ENCODE measurements at regions not wholly inside any gene's neighbourhood (a gene's known extent, or its start where the extent isn't known, plus 50 kb on each side); places are given as distances from the start of the nearest gene placed in this dataset.

- no peak for DNase-seq (ENCODE audit: low read depth, low spot score)
- H3K4me3 ChIP-seq (ENCODE audit: low read depth, low read length), result no peak overlapping the region
- POLR2A ChIA-PET, result no interaction called here
- TF ChIP-seq CTCF (IDR thresholded peaks at IDR 0.05; ENCODE audit: insufficient read depth, low read length, missing control alignments), result no peak
- CTCF ChIA-PET, result no interaction called here
These were observed 371.8 kb upstream of the RPS23 start for GRCh38 chr5:82649943-82650342.

GRCh38 chr5:82644766-82645165 lies 366.6 kb upstream of the RPS23 start:
- DNase-seq (ENCODE audit: low read depth, low spot score), result no peak
- ChIA-PET CTCF (no interaction called here), POLR2A (no interaction called here)
- H3K4me3 ChIP-seq (ENCODE audit: low read depth, low read length), result no peak overlapping the region
- TF ChIP-seq CTCF (IDR thresholded peaks at IDR 0.05; ENCODE audit: insufficient read depth, low read length, missing control alignments), result no peak

- DNase-seq (ENCODE audit: low read depth, low spot score), result no peak
- ChIA-PET POLR2A (no interaction called here), CTCF (no interaction called here)
- H3K4me3 ChIP-seq (ENCODE audit: low read depth, low read length), result no peak overlapping the region
- no peak for TF ChIP-seq CTCF (IDR thresholded peaks at IDR 0.05; ENCODE audit: insufficient read depth, low read length, missing control alignments)
These were observed 366.1 kb upstream of the RPS23 start for GRCh38 chr5:82644229-82644628.

GRCh38 chr5:82642313-82642712 lies 364.2 kb upstream of the RPS23 start:
- no peak overlapping the region for H3K4me3 ChIP-seq (ENCODE audit: low read depth, low read length)
- CTCF ChIA-PET, result interaction anchor here (0.7 to 1.9 kb wide), 17 partner anchors 9 to 923 kb away, joined by 3 to 16 read pairs (median 4); no protein-coding TSS in a partner anchor
- POLR2A ChIA-PET, result interaction anchor here (1.2 kb wide), 1 partner anchor 831 kb away, joined by 3 read pairs; no protein-coding TSS in a partner anchor

GRCh38 chr5:82641331-82642003 lies 363.3 kb upstream of the RPS23 start:
- CTCF ChIA-PET, result interaction anchor here (0.7 to 1.9 kb wide), 23 partner anchors 10 to 923 kb away, joined by 3 to 16 read pairs (median 4); no protein-coding TSS in a partner anchor
- TF ChIP-seq CTCF (IDR thresholded peaks at IDR 0.05; ENCODE audit: insufficient read depth, low read length, missing control alignments), result peak; percentile 41
- POLR2A ChIA-PET, result interaction anchor here (1.2 kb wide), 1 partner anchor 832 kb away, joined by 3 read pairs; no protein-coding TSS in a partner anchor
- no peak overlapping the region for H3K4me3 ChIP-seq (ENCODE audit: low read depth, low read length)
- peak; percentile 56 for DNase-seq (ENCODE audit: low read depth, low spot score)

More at GRCh38 chr5:82642313-82642712, 364.2 kb upstream of the RPS23 start:
- TF ChIP-seq CTCF (IDR thresholded peaks at IDR 0.05; ENCODE audit: insufficient read depth, low read length, missing control alignments), result no peak
- DNase-seq (ENCODE audit: low read depth, low spot score), result no peak

- no peak overlapping the region for H3K4me3 ChIP-seq (ENCODE audit: low read depth, low read length)
- POLR2A ChIA-PET, result interaction anchor here (1.2 kb wide), 1 partner anchor 832 kb away, joined by 3 read pairs; no protein-coding TSS in a partner anchor
- CTCF ChIA-PET, result interaction anchor here (1.0 to 1.9 kb wide), 15 partner anchors 10 to 924 kb away, joined by 3 to 16 read pairs (median 5); no protein-coding TSS in a partner anchor
- no peak for DNase-seq (ENCODE audit: low read depth, low spot score)
- no peak for TF ChIP-seq CTCF (IDR thresholded peaks at IDR 0.05; ENCODE audit: insufficient read depth, low read length, missing control alignments)
These were observed 362.8 kb upstream of the RPS23 start for GRCh38 chr5:82640916-82641315.
